Left forelimb (tissue), 1 donor: ENCODE measurements at regions not wholly inside any gene's neighbourhood (a gene's known extent, or its start where the extent isn't known, plus 50 kb on each side); places are given as distances from the start of the nearest gene placed in this dataset.

Source experiments
- DNase-seq: peaks from one replicate; pipeline ENCODE4 v3.0.0-alpha.2; 2018; ENCODE audit warnings: low spot score

DNA sequence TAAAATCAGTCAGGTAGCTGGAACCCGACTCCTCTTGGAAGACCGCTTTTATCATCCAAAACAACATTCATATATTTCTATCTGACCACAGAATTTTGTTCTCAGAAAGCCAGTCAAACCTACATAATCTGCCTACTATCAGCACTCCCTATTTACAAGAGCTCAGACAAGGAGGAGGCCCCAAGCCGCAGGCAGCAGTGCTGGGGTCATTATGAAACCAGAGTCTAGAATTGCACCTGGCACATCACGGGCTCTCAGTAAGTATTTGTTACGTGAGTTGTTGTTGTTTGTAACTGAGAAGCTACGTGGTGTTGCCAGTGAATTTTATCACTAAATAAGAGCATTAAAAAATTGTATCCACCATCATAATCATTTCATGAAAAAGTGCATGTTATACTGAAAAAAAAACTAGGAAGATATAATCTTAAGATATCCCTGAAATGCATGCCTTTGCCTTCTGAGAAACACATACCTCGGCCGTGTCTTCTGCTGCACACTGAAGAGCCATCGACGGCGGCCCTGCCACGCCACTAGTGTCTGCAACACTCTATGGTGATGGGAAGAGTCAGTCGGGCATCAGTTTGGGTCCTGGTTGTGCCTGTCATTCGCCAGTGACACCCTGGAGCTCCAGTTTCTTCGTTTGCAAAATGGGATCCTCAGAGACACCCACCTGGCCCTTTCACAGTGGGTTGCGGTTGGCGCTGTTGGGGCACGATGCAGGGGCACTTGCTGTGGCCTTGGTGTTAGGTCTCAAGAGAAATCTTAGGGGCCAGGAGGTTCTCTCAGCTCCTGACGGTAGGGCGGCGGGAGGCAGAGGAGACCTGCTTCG is 505.9 kb downstream of the EIPR1 start:
- no peak for DNase-seq

DNA sequence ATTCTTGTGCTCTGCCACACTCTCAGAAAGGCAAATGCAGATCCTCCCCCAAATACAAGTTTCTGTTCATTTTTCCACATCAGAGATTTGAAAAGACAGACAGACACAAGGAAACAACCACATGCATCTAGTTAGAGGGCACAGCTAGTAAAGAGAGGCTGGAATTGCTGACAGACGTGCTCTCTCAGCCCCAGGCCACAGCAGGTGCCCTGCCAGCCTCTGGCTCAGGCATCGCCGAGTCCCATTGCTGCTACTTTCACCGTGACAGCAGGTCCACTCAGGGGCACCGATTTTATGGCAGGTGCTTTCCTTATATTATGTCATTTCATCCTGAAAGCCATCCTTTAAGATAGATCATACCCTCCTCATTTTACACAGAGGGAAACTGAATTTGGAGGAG is 507.5 kb downstream of the EIPR1 start:
- DNase-seq: no peak

DNA sequence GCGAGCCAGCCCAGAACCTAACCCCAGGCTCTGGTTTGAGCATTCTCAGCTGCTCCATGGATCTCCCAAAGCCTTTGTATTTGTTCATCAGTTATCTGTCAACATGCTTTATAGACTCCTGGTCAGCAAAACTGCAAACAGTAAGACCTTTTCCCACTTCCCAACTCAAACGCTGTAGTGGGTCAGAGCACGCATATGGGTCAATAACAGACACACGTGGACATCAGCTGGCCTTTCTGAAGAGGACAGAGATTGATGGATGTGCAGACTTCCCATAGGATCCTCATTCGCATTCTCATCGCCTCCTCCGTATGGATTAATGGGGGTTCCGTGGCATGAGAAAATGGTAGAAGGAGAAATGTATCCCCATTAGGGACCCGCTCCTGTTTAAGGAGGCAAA is 508.1 kb downstream of the EIPR1 start:
- DNase-seq: no peak

DNA sequence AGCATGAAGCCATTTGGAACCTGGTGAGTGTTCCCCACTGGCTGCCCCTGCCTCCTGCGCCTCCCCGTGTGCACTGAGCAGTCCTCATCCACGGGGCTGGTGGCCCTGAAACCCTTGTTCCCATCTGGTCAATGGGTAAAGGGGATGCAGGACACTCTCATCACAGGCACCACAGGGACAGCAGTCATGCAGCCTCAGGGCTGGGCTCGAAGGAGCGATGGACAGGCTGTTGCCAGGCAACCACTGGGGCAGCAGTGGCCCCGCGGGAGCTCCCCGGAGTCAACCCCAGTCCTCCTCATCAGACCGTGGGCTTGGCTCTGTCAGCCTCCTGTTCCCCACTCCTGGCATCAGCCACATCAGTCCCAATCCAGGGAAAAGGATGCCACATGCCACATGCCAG is 509.5 kb downstream of the EIPR1 start:
- no peak for DNase-seq

DNA sequence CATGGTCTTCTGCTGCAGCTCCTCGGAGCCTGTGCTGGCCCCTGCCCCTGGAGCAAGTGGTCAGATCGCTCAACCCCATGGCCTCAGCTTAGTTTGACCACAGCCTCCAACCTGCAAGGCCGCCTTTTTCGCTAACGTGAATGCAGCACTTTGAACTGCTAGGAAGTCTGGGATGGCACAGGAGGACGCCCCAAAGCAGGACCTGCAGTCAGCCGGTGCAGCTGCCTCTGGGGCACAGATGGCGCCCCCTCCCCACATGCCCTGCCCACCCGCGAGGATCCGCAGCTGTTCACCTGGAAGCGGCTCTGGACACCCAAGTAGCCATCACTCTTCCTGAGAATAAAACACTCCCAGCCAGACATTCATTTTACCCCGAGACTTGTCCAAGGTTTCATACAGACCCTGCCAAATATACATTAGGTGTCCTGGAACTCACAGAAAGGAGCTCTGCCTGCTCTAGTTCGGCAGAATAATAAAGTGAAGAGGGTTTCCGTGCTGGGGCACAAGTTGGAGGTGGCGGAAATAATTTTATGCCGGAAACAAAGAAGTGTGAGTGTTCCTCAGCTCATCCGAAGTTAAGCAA is 510.1 kb downstream of the EIPR1 start:
- no peak for DNase-seq

DNA sequence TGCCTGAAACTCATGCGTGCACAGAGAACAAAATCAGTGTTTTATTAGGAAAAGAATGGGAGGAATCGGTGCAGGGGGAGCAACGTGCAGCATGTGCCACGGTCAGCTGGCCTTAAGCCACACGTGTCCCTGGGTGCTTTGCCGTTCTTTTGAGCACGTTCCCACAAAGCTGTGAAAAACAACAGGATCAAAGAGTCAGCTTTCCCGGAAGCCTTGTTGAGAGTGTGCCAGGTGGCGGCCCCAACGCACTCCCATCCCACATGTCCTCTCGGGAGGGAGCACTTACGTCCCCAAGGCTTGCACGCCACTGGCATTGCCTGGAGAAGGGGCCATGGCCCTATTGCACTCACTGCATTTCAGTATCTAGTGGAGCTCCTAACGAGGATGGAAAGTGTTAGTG is 511.2 kb downstream of the EIPR1 start:
- DNase-seq: no peak

DNA sequence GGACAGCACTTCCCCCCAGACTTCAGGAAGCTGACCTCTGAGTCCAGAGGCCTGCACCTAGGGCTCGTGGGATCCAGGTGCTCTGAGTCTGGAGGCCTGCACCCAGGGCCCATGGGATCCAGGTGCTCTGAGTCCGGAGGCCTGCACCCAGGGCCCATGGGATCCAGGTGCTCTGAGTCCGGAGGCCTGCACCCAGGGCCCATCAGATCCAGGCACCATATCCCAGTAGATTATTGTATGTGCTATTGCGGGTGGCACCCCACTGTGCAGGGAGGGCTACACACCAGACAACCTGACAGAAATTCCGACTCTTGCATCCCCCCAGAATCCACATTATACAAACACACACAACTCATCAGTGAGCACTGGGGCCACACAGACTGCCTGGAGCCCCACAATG is 515.2 kb downstream of the EIPR1 start:
- DNase-seq: no peak

DNA sequence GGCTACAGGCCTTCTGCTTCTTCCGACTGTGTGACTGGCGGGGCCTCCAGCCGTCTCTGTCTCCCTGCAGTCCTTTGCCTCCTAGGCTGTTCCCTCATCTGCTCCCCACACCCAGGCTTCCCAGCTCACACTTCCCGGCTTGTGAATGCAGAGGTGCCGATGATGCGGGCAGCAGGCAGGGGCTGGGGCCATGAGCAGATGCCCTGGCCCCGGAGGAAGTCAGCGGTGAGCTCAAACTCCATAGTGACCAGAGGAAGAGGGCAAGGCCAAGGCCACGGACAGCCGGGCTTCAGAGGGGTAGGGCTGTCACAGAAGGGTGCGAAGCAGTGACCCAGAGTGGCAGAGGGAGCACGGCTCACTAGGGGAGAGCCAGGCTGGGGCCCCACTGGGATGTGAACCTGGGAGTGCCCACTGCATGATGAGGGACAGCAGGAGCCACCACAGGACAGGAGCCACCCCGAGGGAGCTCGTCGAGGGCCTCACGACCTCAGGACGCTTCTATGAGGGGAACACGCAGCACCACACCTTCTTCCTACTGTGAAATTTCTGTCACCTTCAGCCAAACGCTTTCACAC is 515.9 kb downstream of the EIPR1 start:
- no peak for DNase-seq

DNA sequence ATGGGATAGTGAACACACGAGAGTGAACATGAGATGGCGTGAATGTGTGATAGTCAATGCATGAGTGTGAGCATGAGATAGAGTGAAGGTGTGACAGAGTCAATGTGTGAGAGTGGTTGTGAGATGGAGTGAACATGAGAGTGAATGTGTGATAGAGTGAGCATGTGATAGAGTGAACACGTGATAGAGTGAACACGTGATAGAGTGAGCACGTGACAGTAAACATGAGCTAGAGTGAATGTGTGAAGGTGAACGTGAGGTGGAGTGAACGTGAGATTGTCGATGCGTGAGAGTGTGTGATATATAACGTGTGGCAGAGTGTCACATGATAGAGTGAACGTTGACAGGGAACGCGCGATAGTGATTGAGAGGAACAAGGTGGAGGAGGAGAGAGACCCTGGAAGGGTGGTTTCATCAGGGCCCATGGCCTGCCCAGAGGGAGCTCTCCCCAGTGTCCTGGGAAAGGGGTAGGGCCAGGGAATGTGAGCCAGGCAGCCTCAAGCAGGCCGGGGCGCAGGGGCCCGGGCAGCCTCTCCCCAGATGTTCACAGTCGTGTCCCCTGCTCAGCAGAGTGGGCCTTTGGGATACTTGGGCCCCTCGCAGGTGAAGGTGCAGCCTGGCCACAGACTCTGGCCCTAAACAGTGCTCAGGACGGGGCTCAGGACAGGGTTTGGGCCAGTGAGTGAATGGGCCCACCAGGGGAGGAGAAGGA is 516.9 kb downstream of the EIPR1 start:
- DNase-seq: no peak

DNA sequence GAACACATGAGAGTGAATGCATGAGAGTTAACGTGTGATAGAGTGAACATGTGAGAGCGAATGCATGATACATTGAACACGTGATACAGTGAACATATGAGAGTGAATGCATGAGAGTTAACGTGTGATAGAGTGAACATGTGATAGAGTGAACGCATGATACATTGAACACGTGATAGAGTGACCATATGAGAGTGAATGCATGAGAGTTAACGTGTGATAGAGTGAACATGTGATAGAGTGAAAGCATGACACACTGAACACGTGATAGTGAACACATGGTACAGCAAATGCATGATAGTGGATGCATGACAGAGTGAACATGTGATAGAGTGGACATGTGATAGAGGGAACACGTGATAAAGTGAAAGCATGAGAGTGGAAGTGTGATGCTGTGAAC is 517.9 kb downstream of the EIPR1 start:
- no peak for DNase-seq

DNA sequence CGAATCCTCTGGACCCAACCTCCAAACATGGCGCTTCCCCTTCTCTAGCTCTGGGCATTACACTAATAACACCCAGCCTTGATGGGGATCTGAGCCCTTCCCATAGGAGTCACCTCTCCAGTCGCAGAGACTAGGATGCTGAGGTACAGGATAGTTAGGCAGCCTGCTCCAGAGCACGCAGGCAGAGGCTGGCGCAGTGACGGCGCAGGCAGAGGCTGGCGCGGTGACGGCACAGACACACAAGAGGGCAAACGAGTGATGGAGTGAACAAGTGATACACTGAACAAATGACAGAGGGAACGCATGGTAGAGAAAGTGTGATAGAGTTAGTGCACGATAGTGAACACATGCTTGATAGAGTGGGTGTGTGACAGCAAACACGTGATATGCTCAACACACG is 518.5 kb downstream of the EIPR1 start:
- no peak for DNase-seq

DNA sequence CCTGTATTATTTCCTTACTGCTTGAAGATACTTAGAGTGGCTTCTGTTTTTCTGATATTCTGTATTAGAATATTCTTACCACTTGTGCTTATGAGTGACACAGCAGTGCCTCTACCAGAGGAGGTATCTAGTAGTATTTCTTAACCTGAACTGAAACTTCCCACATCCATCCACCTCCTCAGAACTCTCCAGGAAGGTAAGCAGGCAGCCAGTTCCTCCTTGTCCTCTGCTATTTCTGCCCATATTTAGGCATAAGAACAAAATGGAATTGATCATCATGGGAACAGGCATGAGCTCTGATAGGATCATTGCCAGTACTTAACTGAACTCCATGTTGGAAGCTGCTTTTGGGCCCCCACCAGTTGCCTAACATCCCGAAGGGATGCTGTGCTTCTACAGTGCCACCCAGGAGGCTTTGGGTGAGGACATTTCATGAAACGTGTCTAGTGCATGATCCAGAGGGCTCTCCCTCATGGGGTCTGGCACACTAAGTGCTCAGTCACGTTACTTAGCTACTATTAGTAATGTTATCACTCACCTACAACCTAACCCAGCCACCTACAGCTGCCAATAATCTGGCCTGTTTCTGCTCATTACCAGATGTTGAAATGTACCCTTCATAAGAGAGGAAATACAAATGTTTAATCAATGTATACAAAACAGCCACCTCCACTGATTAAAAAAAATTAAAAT is 520.7 kb downstream of the EIPR1 start:
- no peak for DNase-seq

DNA sequence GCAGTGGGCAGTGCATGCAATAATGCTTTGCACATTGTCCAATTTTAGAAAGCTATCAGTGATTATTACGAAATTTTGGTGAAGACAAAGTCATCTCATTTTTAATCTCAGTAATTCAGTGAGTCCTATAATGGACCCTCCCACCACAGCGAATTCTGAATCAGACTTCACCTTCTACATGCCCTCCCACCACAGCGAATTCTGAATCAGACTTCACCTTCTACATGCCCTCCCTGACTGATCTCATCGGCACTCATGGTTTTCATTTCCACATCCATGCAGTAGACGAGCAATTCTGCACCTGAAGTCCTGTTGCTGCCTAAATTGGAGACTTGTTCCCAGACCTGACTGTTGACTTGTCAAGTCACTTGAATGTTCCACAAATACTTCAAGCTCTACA is 522.3 kb downstream of the EIPR1 start:
- no peak for DNase-seq

DNA sequence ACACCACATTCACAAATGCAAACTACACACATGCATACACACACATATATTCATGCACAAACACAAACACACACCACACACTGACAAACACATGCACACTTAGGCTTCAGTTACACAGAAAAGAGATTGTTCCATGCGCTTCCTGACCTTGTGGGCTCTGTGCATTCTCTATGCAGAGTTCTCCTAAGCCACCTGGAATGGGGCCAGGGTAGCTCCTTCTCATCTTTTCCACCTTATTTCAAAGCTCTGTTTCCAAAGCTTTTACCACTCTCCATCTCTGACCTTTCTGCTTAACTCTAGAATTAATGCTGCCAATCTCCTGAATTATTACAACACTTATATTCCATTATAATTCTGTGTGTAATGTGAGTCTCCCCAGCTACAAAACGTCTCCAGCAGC is 522.3 kb upstream of the MYT1L start:
- no peak for DNase-seq

DNA sequence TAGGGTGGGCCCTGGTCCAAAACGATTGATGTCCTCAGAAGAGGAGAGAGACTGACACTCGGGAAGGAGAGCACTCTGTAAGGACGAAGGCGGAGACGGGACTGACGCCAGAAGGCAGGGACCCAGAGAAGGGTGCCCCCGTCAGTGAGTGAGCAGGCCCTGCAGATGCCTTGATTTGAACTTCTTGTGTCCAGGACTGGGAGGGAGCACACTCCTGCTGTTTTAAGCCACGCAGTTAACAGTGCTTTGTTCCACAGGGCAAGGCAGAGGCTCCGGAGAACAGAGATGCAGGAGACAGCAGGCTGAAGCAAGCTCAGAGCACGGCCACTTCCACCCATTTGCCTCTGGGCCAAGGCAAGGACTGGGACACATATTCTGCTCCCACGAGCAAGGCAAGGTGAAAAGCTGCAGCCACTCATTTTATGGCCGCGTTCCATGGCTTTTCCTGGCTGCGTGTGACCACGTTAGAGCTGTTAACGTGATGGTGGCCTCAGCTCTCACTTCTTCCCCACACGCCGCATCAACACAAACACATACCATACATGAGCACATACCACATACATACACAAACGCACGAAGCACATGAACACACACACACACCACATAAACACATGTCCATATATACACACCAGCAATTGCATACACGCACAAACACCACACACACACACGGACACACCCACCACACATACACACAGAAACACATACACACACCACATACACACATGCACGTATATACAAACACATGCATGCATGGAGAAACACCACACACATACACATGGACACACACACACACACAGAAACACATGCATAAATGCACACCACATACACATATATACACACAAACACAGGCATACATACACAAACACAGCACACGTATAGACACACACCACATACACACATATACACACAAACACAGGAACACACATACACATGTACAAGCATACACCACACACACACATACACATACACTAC is 521.0 kb upstream of the MYT1L start:
- DNase-seq: no peak

DNA sequence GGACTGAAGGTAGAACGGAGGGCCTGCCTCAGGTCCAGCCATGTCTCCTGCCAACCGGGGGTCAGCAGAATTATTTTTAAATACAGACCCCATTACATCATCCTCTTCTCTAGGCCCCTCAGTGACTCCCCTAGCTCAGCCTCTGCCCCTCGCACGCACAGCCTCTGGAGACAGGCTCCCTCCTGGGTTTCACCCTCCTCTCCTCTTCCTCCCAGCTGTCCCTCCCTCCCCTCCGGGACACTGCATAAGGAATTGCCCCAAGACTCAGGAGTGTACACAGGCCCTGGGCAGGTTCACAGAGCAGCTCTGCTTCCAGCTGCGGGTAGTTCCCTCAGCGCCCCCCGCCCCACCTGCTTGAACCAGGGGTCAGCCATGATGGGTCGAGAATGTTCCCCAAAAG is 520.2 kb upstream of the MYT1L start:
- no peak for DNase-seq

DNA sequence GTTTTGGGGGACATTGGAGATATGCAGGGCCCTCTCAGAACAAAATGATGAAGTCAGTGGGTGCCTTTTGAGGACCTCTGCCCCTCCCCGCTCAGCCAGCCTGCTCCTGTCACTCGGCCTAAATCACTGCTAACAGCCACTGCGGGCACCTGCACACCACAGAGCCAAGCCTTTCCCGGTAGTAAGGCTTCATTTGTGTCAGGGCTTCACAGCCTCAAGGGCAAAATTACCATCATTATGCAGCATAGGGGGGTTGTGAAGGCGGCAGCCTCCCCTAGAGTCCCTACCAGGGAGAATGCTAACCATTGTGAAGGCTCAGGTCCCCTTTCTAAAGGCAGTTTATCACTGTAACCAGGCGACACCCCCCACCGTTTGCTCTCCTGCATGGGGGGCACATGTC is 519.8 kb upstream of the MYT1L start:
- no peak for DNase-seq

DNA sequence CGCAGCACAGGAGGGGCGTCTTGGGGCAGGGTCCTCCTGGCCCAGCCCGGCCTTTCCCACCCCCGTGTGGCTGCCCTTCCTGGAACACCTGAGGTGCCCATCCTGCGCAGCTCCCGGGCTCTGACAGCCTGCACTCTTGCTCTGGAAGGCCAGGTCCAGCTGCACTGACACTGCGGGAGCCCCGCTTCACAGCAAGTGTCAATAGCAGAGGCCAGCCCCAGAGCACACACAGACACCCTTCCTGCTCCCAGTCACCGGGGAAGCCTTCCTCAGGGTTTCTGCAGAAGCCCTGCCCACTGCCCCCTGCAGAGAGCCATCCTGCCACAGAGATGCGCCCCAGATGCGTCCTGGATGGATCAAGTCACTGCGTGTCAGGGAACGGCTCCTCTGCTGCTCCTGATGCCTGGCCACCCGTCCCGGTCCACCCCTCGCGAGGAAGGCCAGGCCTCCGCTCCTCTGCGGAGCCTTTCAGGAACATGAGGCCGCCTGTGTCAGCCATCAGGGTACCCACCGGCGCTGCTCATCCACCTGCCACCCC is 519.2 kb upstream of the MYT1L start:
- DNase-seq: no peak

DNA sequence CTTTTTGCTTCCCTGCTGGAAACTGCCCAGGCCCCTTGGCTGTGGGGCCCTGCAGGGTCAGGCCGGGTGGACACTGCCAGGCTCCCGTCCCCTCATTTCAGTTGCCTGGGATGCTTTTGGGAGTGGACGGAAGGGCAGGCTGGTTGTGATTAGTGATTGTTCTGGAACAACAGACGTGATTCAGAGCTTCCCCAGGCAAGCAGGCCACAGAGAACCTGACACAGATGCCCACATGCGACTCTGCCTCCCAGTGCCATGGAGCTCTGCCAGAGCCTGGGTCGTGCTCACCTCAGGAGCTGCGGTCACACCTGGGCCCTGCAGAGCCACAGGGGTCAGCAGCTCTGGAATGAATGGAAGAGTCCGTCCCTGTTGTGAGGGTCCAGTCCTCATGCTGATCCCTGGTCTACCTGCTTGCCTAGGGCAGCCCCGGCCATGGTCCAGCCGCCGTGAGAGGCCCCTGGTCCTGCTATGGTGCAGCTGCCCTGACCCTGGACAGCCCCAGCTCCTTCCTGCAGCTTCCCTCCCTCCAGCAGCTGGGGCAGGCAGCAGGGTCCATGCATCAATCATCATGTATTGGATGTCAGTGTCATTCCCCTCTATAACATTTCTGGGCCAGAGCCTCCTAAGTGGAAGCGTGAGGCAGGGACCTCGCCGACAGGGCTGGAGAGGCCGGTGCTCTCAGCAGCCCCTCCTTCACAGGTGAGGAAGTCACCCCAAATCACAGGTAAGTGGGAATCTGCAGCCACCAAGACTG is 518.6 kb upstream of the MYT1L start:
- no peak for DNase-seq
